Kidney epithelial cell (primary cell): ENCODE measurements at regions not wholly inside any gene's neighbourhood (a gene's known extent, or its start where the extent isn't known, plus 50 kb on each side); places are given as distances from the start of the nearest gene placed in this dataset.

Source experiments
- DNase-seq: peaks from one replicate; pipeline ENCODE4 v3.0.0-alpha.2; 2010; ENCODE audit warnings: low read depth
- H3K27me3 ChIP-seq: 2 replicates; pipeline ENCODE4 v1.6.0; 2011; ENCODE audit warnings: low read length; ENCODE audit not compliant: control insufficient read depth, insufficient read depth
- H3K36me3 ChIP-seq: 2 replicates; pipeline ENCODE4 v1.5.1; 2011; ENCODE audit warnings: low read length; ENCODE audit not compliant: control insufficient read depth, insufficient read depth
- H3K4me3 ChIP-seq: 2 replicates; pipeline ENCODE4 v1.5.1; 2011; ENCODE audit warnings: low read depth, mild to moderate bottlenecking, control low read depth, low read length
- CTCF ChIP-seq: IDR thresholded peaks from 2 replicates; pipeline ENCODE4 v1.5.1; 2011; ENCODE audit warnings: mild to moderate bottlenecking, moderate library complexity, low read length, control low read depth, inconsistent platforms; ENCODE audit not compliant: insufficient read depth, poor library complexity, severe bottlenecking

GRCh38 chr1:195251900-195252299, 1356.3 kb downstream of the KCNT2 start:
- no peaks in the 10 kb centered on the region for H3K36me3 ChIP-seq
- DNase-seq: no peak
- no peaks in the 10 kb centered on the region for H3K27me3 ChIP-seq
- TF ChIP-seq CTCF: no peak
- H3K4me3 ChIP-seq: no peak overlapping the region

DNA sequence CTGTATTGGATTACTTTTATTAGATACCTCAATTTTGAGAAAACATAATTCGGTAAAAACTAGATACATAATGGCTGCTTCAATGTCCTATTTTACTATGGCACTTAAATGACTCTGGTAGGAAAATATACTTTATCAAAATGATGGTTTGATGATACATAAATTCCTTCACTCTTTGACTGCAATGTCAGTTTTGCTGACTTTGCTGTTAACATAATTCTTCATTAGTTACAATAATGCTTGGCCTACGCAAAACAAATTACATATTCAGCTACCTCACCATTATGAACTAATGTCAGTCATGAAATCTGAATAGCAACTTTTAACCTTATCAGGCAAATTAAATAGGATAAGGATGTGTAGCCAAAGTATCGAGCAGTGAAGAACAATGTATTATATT, 1364.7 kb downstream of the KCNT2 start:
- no peak for DNase-seq
- no peak for TF ChIP-seq CTCF
- Histone ChIP-seq H3K36me3 (no peaks in the 10 kb centered on the region), H3K27me3 (no peaks in the 10 kb centered on the region), H3K4me3 (no peak overlapping the region)

GRCh38 chr1:195241066-195241465, 1367.2 kb downstream of the KCNT2 start:
- no peak for TF ChIP-seq CTCF
- no peak overlapping the region for H3K4me3 ChIP-seq
- H3K27me3 ChIP-seq: no peaks in the 10 kb centered on the region
- no peaks in the 10 kb centered on the region for H3K36me3 ChIP-seq
- no peak for DNase-seq

DNA sequence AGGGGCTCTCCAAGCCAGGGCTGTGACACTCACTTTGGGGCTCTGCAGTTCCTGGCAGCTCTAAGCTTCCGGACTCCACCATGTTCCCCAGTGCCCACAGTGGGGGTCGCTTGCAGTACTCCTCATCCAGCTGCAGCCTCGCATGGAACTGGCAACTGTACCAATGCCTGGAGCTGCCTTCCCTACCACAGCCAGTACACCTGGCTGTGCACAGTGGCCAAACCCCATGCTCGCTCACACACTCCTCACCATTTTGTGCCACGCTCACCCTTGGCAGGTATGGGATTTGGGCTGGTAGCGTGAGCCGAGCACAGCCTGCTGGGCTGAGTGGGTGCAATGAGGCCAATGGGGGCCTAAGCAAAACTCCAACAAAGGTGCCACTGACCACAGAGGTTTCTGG, 1369.9 kb downstream of the KCNT2 start:
- Histone ChIP-seq H3K27me3 (no peaks in the 10 kb centered on the region), H3K36me3 (no peaks in the 10 kb centered on the region)

GRCh38 chr1:195236991-195237889, 1371.0 kb downstream of the KCNT2 start:
- H3K36me3 ChIP-seq: no peaks in the 10 kb centered on the region
- no peak for DNase-seq
- TF ChIP-seq CTCF: no peak

More for the DNA sequence above, 1369.9 kb downstream of the KCNT2 start:
- DNase-seq: no peak
- TF ChIP-seq CTCF: no peak
- H3K4me3 ChIP-seq: no peak overlapping the region

More at GRCh38 chr1:195236991-195237889, 1371.0 kb downstream of the KCNT2 start:
- Histone ChIP-seq H3K27me3 (no peaks in the 10 kb centered on the region), H3K4me3 (no peak overlapping the region)
